WTC11 (cell line): ENCODE measurements at regions not wholly inside any gene's neighbourhood (a gene's known extent, or its start where the extent isn't known, plus 50 kb on each side); places are given as distances from the start of the nearest gene placed in this dataset.
A peak's percentile ranks its signal among the peaks of the same experiment; 100 is the strongest.

Experiments
- ATAC-seq: fragments of 200-7000 bp; cut with Tn5 transposase; 2 replicates; pipeline ENCODE4 v1.10.0; 2021; ENCODE audit warnings: mild to moderate bottlenecking, moderate library complexity
- CTCF ChIA-PET: fragments of 300-600 bp; sonication (Branson Sonifier 250); formaldehyde crosslinking; loops from one replicate; lab custom pipeline; 2021; ENCODE audit warnings: antibody characterized with exemption; lab: Charles Lee
- POLR2A ChIA-PET: fragments of 350-600 bp; sonication (Branson Sonifier 250); formaldehyde crosslinking; loops from one replicate; lab custom pipeline; 2021; ENCODE audit warnings: antibody characterized with exemption; lab: Charles Lee
- DNase-seq: peaks from one replicate; pipeline ENCODE4 v3.0.0; 2021; ENCODE audit warnings: low spot score
- H3K27ac Mint-ChIP-seq: 2 replicates; pipeline ENCODE4 v1.8.0; 2021; ENCODE audit warnings: mixed read lengths
- H3K27me3 Mint-ChIP-seq: 2 replicates; pipeline ENCODE4 v1.8.0; 2021; ENCODE audit warnings: low read depth, mild to moderate bottlenecking, moderate library complexity, mixed read lengths
- H3K36me3 Mint-ChIP-seq: 2 replicates; pipeline ENCODE4 v1.8.0; 2021; ENCODE audit warnings: mixed read lengths
- H3K4me1 Mint-ChIP-seq: 2 replicates; pipeline ENCODE4 v1.8.0; 2022; ENCODE audit warnings: mixed read lengths
- H3K4me3 Mint-ChIP-seq: 2 replicates; pipeline ENCODE4 v1.8.0; 2021; ENCODE audit warnings: mild to moderate bottlenecking, moderate library complexity, mixed read lengths
- H3K9me3 Mint-ChIP-seq: 2 replicates; pipeline ENCODE4 v1.8.0; 2021; ENCODE audit warnings: mixed read lengths
- ATF1 ChIP-seq: sonication (generic); formaldehyde crosslinking; IDR thresholded peaks from 2 replicates; pipeline ENCODE4 v1.8.1; 2023; ENCODE audit warnings: mild to moderate bottlenecking, moderate library complexity, missing genetic modification reagents
- CBFB ChIP-seq: sonication (generic); formaldehyde crosslinking; IDR thresholded peaks from 2 replicates; pipeline ENCODE4 v1.8.1; 2022; ENCODE audit warnings: mild to moderate bottlenecking, low read depth, missing genetic modification reagents
- ETV6 ChIP-seq: sonication (generic); formaldehyde crosslinking; IDR thresholded peaks from 2 replicates; pipeline ENCODE4 v1.8.1; 2022; ENCODE audit warnings: mild to moderate bottlenecking, missing genetic modification reagents
- GTF2I ChIP-seq: fragments of 250-450 bp; sonication (Bioruptor Pico); conservative IDR thresholded peaks from 2 replicates; pipeline ENCODE4 v1.4.0; 2021; ENCODE audit warnings: mild to moderate bottlenecking
- MYBL2 ChIP-seq: sonication (generic); formaldehyde crosslinking; IDR thresholded peaks from 2 replicates; pipeline ENCODE4 v1.8.1; 2023; ENCODE audit warnings: mild to moderate bottlenecking, moderate library complexity, missing genetic modification reagents
- NFATC4 ChIP-seq: fragments of 250-450 bp; sonication (Bioruptor Pico); IDR thresholded peaks from 2 replicates; pipeline ENCODE4 v1.9.0; 2021; ENCODE audit warnings: mild to moderate bottlenecking
- PRRX2 ChIP-seq: fragments of 250-450 bp; sonication (Bioruptor Pico); IDR thresholded peaks from 2 replicates; pipeline ENCODE4 v1.8.0; 2021; ENCODE audit warnings: mild to moderate bottlenecking
- SP1 ChIP-seq: sonication (generic); formaldehyde crosslinking; conservative IDR thresholded peaks from 2 replicates; pipeline ENCODE4 v1.8.1; 2022; ENCODE audit warnings: missing genetic modification reagents
- TEAD1 ChIP-seq: sonication (generic); formaldehyde crosslinking; IDR thresholded peaks from 2 replicates; pipeline ENCODE4 v1.8.0; 2022; ENCODE audit warnings: mild to moderate bottlenecking, missing genetic modification reagents
- ZNF423 ChIP-seq: fragments of 250-450 bp; sonication (Bioruptor Pico); IDR thresholded peaks from 2 replicates; pipeline ENCODE4 v2.1.2; 2022; ENCODE audit warnings: mild to moderate bottlenecking, moderate library complexity
- TF ChIP-seq, protein P1 (sequence below): sonication (generic); formaldehyde crosslinking; IDR thresholded peaks from 2 replicates; pipeline ENCODE4 v1.8.1; 2023; ENCODE audit warnings: mild to moderate bottlenecking, missing genetic modification reagents
- TF ChIP-seq, protein P2 (sequence below): sonication (generic); formaldehyde crosslinking; IDR thresholded peaks from 2 replicates; pipeline ENCODE4 v1.8.0; 2022; ENCODE audit warnings: mild to moderate bottlenecking, missing genetic modification reagents
- TF ChIP-seq, protein P3 (sequence below): sonication (generic); formaldehyde crosslinking; IDR thresholded peaks from 2 replicates; pipeline ENCODE4 v1.8.1; 2023; ENCODE audit warnings: mild to moderate bottlenecking, missing genetic modification reagents, moderate library complexity
- TF ChIP-seq, protein P4 (sequence below): sonication (generic); formaldehyde crosslinking; IDR thresholded peaks from 2 replicates; pipeline ENCODE4 v1.8.0; 2023; ENCODE audit warnings: missing genetic modification reagents, mild to moderate bottlenecking, borderline replicate concordance
- TF ChIP-seq, protein P5 (sequence below): sonication (generic); formaldehyde crosslinking; IDR thresholded peaks from 2 replicates; pipeline ENCODE4 v1.8.0; 2022; ENCODE audit warnings: missing genetic modification reagents
- TF ChIP-seq, protein P6 (sequence below): sonication (generic); formaldehyde crosslinking; IDR thresholded peaks from 2 replicates; pipeline ENCODE4 v1.8.1; 2023; ENCODE audit warnings: mild to moderate bottlenecking, missing genetic modification reagents, moderate library complexity
- TF ChIP-seq, protein P7 (sequence below): fragments of 200-600 bp; IDR thresholded peaks from 2 replicates; pipeline ENCODE4 v1.8.0; 2022; ENCODE audit warnings: antibody characterized with exemption

DNA sequence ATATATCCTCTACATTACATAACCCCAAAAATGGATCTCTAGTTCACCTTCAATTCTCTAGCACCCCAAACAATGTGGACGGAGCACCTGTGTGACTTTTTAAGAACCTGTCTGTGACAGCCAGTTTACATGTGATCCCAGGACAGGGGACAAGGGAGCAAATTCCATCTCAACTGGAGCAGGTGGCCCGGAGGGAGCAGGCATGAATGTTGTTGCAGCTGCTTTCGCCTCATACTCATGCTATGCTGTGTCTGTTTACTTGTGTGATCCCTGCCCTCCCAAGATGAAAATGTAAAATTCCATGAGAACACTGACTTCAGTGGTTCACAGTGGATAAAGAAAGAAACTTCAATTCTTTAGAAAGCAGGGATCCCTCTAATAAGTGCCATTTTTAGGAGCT, 600.3 kb downstream of the CDH26 start:
- peaks cover 41% of the 10 kb centered on the region for H3K27me3 Mint-ChIP-seq
- DNase-seq (no peak), ATAC-seq (no peak)
- ChIA-PET POLR2A (interaction anchor here (0.7 kb wide), 1 partner anchor 598 kb away, joined by 3 read pairs; no protein-coding TSS in a partner anchor), CTCF (no interaction called here)
- 0 out of 2 replicates have a peak, but pooled peaks cover 4% of the 10 kb centered on the region for H3K36me3 Mint-ChIP-seq
- TF ChIP-seq GTF2I (CRISPR knock-in tag) (no peak), ETV6 (no peak)
- H3K4me1 Mint-ChIP-seq: peaks cover 28% of the 10 kb centered on the region
- no peak overlapping the region for H3K27ac Mint-ChIP-seq
- H3K9me3 Mint-ChIP-seq: peaks cover 4% of the 10 kb centered on the region; the same call in 1 of the 2 replicates
- no peak overlapping the region for H3K4me3 Mint-ChIP-seq

DNA sequence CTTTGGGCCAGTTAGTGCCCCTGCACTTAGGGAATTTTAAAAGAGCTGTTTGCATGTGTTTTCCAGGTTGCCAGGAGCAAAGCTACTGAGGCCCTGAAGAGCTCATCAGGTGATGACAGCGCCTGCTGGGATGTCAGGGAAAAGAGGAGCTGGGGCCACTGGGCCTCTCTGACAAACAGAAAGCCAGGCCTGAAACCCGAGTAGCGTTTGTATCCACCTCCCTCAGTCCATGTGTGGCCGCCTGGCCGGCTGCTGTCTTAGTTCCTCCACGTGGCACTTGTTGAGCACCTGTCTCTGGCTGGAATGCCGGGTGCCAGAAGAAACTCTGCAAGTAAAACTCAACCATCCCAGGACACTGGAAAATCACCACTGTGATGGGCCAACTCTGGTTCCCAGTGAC, 601.2 kb downstream of the CDH26 start:
- ATAC-seq (peak; percentile 64), DNase-seq (peak; percentile 32)
- peaks cover 36% of the 10 kb centered on the region for H3K27me3 Mint-ChIP-seq
- H3K36me3 Mint-ChIP-seq: 0 out of 2 replicates have a peak, but pooled peaks cover 7% of the 10 kb centered on the region
- peaks cover 35% of the 10 kb centered on the region for H3K4me1 Mint-ChIP-seq
- no peak overlapping the region; the same call in 1 of the 2 replicates for H3K4me3 Mint-ChIP-seq
- H3K27ac Mint-ChIP-seq: no peak overlapping the region; the same call in 1 of the 2 replicates
- TF ChIP-seq TEAD1 (CRISPR knock-in tag): no peak
- no peak for TF ChIP-seq SP1
- TF ChIP-seq, protein P1, sequence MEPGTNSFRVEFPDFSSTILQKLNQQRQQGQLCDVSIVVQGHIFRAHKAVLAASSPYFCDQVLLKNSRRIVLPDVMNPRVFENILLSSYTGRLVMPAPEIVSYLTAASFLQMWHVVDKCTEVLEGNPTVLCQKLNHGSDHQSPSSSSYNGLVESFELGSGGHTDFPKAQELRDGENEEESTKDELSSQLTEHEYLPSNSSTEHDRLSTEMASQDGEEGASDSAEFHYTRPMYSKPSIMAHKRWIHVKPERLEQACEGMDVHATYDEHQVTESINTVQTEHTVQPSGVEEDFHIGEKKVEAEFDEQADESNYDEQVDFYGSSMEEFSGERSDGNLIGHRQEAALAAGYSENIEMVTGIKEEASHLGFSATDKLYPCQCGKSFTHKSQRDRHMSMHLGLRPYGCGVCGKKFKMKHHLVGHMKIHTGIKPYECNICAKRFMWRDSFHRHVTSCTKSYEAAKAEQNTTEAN: no peak
- TF ChIP-seq, protein P2, sequence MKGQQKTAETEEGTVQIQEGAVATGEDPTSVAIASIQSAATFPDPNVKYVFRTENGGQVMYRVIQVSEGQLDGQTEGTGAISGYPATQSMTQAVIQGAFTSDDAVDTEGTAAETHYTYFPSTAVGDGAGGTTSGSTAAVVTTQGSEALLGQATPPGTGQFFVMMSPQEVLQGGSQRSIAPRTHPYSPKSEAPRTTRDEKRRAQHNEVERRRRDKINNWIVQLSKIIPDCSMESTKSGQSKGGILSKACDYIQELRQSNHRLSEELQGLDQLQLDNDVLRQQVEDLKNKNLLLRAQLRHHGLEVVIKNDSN (CRISPR knock-in tag): no peak
- no peak for TF ChIP-seq MYBL2 (CRISPR knock-in tag)
- no peak for TF ChIP-seq ATF1
- no peak for TF ChIP-seq CBFB (CRISPR knock-in tag)
- TF ChIP-seq, protein P3, sequence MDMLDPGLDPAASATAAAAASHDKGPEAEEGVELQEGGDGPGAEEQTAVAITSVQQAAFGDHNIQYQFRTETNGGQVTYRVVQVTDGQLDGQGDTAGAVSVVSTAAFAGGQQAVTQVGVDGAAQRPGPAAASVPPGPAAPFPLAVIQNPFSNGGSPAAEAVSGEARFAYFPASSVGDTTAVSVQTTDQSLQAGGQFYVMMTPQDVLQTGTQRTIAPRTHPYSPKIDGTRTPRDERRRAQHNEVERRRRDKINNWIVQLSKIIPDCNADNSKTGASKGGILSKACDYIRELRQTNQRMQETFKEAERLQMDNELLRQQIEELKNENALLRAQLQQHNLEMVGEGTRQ (CRISPR knock-in tag): no peak
- TF ChIP-seq, protein P4, sequence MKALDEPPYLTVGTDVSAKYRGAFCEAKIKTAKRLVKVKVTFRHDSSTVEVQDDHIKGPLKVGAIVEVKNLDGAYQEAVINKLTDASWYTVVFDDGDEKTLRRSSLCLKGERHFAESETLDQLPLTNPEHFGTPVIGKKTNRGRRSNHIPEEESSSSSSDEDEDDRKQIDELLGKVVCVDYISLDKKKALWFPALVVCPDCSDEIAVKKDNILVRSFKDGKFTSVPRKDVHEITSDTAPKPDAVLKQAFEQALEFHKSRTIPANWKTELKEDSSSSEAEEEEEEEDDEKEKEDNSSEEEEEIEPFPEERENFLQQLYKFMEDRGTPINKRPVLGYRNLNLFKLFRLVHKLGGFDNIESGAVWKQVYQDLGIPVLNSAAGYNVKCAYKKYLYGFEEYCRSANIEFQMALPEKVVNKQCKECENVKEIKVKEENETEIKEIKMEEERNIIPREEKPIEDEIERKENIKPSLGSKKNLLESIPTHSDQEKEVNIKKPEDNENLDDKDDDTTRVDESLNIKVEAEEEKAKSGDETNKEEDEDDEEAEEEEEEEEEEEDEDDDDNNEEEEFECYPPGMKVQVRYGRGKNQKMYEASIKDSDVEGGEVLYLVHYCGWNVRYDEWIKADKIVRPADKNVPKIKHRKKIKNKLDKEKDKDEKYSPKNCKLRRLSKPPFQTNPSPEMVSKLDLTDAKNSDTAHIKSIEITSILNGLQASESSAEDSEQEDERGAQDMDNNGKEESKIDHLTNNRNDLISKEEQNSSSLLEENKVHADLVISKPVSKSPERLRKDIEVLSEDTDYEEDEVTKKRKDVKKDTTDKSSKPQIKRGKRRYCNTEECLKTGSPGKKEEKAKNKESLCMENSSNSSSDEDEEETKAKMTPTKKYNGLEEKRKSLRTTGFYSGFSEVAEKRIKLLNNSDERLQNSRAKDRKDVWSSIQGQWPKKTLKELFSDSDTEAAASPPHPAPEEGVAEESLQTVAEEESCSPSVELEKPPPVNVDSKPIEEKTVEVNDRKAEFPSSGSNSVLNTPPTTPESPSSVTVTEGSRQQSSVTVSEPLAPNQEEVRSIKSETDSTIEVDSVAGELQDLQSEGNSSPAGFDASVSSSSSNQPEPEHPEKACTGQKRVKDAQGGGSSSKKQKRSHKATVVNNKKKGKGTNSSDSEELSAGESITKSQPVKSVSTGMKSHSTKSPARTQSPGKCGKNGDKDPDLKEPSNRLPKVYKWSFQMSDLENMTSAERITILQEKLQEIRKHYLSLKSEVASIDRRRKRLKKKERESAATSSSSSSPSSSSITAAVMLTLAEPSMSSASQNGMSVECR (CRISPR knock-in tag): no peak
- TF ChIP-seq, protein P5, sequence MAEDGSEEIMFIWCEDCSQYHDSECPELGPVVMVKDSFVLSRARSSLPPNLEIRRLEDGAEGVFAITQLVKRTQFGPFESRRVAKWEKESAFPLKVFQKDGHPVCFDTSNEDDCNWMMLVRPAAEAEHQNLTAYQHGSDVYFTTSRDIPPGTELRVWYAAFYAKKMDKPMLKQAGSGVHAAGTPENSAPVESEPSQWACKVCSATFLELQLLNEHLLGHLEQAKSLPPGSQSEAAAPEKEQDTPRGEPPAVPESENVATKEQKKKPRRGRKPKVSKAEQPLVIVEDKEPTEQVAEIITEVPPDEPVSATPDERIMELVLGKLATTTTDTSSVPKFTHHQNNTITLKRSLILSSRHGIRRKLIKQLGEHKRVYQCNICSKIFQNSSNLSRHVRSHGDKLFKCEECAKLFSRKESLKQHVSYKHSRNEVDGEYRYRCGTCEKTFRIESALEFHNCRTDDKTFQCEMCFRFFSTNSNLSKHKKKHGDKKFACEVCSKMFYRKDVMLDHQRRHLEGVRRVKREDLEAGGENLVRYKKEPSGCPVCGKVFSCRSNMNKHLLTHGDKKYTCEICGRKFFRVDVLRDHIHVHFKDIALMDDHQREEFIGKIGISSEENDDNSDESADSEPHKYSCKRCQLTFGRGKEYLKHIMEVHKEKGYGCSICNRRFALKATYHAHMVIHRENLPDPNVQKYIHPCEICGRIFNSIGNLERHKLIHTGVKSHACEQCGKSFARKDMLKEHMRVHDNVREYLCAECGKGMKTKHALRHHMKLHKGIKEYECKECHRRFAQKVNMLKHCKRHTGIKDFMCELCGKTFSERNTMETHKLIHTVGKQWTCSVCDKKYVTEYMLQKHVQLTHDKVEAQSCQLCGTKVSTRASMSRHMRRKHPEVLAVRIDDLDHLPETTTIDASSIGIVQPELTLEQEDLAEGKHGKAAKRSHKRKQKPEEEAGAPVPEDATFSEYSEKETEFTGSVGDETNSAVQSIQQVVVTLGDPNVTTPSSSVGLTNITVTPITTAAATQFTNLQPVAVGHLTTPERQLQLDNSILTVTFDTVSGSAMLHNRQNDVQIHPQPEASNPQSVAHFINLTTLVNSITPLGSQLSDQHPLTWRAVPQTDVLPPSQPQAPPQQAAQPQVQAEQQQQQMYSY (CRISPR knock-in tag): no peak
- TF ChIP-seq, protein P6, sequence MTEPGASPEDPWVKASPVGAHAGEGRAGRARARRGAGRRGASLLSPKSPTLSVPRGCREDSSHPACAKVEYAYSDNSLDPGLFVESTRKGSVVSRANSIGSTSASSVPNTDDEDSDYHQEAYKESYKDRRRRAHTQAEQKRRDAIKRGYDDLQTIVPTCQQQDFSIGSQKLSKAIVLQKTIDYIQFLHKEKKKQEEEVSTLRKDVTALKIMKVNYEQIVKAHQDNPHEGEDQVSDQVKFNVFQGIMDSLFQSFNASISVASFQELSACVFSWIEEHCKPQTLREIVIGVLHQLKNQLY (CRISPR knock-in tag): no peak
- TF ChIP-seq PRRX2 (CRISPR knock-in tag): no peak
- TF ChIP-seq, protein P7, sequence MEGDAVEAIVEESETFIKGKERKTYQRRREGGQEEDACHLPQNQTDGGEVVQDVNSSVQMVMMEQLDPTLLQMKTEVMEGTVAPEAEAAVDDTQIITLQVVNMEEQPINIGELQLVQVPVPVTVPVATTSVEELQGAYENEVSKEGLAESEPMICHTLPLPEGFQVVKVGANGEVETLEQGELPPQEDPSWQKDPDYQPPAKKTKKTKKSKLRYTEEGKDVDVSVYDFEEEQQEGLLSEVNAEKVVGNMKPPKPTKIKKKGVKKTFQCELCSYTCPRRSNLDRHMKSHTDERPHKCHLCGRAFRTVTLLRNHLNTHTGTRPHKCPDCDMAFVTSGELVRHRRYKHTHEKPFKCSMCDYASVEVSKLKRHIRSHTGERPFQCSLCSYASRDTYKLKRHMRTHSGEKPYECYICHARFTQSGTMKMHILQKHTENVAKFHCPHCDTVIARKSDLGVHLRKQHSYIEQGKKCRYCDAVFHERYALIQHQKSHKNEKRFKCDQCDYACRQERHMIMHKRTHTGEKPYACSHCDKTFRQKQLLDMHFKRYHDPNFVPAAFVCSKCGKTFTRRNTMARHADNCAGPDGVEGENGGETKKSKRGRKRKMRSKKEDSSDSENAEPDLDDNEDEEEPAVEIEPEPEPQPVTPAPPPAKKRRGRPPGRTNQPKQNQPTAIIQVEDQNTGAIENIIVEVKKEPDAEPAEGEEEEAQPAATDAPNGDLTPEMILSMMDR: no peak
- no peak for TF ChIP-seq NFATC4
- TF ChIP-seq ZNF423: no peak
- ChIA-PET POLR2A (interaction anchor here (0.7 kb wide), 1 partner anchor 73 kb away, joined by 4 read pairs; no protein-coding TSS in a partner anchor), CTCF (no interaction called here)
- peaks cover 4% of the 10 kb centered on the region for H3K9me3 Mint-ChIP-seq
